Midbrain (tissue), 1 donor: ENCODE measurements at regions not wholly inside any gene's neighbourhood (a gene's known extent, or its start where the extent isn't known, plus 50 kb on each side); places are given as distances from the start of the nearest gene placed in this dataset.

Experiments used
- DNase-seq: peaks from one replicate; lab custom pipeline; 2025; lab: John Stamatoyannopoulos, UW

DNA sequence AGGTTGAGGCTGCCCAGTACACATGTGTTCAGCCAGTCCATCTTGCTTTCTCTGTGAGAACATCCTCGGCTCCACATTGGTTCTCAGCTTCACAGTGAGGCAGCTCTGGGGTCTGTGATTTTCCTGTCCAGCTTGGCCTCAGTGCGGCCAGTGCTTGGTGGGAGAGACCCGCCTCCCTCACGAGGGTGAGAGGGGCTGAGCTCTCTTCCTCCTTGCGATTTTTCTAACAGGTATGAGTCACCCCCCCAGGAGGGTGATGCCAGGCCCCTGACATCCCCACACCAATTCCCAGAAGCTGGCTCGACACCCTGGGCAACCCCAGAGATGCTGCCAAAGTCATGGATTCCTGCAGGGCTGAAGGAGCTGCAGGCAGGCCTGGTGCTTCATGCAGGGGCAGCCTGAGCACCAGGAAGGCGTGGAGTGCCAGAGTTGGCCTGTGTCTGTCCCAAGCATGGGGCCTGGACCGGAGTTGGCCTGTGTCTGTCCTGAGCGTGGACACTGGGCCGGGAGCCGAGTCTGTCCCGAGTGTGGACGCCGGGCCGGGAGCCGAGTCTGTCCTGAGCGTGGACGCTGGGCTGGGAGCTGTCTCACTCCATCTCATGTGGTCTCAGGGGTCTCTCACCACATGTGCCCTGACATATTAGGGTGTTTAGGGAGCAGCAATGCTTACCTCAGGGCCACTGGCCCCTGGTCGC is 408.6 kb upstream of the IRX4 start:
- DNase-seq: no peak

DNA sequence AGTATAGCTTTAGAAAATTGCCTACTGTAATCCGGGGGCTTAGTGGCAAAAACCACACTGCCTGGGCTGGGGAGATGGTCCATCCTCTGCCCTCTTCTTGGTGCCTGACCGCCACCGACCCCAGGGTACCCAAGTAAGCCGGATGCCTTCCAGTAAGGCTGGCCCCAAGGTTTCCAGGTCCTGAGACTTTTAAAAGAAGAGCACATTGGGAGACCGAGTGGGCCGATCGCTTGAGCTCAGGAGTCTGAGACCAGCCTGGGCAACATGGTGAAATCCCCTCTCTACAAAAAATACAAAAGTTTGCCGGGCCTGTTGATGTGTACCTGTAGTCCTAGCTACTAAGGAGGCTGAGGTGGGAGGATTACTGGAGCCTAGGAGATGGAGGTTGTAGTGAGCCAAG is 406.7 kb upstream of the IRX4 start:
- no peak for DNase-seq

DNA sequence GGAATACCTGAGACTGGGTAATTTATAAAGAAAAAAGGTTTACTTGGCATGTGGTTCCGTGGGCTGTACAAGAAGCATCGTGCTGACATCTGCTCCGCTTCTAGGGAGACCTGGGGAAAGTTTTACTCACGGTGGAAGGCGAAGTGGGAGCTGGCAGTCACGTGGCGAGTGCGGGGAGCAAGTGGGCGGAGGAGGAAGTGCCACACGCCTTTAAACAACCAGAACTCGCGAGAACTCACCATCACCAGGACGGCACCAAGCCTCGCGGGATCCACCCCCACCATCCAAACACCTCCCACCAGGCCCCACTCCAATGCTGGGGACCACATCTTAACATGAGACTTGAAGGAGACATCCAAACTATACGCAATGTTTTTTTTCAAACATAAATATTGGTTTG is 406.2 kb upstream of the IRX4 start:
- no peak for DNase-seq

DNA sequence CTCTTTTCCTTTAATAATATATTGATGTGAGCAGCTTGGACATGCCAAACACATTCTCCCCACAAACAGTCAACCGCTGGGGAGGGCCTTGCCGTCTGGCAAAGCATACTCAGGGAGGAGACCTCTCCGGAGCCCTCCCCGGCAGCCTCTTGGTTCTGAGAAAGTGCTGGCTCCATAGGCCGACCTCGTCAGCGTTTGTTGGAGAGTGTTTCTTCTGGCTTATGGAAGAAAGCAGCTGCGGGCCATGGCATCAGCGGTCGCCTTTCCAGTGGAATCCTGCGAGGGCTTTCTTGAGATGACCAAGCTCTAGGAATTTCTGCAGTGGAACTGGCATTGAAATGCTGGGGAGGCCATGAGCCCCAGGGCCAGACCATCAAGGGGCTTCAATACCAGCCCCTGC is 405.7 kb upstream of the IRX4 start:
- no peak for DNase-seq

DNA sequence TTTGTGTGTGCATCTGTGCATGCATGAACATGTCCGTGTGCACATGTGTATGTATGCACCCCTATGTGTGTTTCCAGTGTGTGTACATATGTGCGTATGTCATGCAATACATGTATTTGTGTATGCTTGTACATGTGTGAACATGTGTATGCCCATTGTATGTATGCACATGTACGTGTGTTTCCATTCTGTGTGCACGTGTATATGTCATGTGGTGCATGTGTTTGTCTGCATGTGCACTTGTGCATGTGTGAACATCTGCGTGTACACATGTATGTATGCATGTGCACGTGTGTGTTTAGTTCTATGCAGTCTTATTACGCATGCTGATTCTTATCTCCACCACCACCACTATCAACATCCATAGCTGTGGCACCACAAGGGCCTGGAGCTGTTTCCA is 403.5 kb upstream of the IRX4 start:
- DNase-seq: no peak

DNA sequence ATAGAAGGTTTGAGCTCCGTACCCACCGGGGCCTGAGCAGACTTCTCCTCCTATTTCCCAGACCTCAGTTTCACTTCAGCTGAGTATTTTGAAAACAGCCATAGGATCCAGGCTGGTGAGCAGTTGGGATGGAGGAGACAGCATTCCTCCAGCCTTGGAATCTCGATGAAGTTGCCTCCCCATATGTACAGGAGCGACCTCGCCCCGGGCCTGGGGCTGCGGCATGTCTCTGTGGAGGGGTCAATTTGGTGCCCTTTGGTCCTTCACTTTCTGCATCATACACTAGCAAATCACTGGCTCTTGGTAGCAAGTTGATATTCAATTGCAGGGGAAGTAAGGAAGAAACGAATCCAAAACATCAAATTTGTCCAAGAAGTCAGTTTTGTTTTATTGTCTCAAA is 402.0 kb upstream of the IRX4 start:
- no peak for DNase-seq

DNA sequence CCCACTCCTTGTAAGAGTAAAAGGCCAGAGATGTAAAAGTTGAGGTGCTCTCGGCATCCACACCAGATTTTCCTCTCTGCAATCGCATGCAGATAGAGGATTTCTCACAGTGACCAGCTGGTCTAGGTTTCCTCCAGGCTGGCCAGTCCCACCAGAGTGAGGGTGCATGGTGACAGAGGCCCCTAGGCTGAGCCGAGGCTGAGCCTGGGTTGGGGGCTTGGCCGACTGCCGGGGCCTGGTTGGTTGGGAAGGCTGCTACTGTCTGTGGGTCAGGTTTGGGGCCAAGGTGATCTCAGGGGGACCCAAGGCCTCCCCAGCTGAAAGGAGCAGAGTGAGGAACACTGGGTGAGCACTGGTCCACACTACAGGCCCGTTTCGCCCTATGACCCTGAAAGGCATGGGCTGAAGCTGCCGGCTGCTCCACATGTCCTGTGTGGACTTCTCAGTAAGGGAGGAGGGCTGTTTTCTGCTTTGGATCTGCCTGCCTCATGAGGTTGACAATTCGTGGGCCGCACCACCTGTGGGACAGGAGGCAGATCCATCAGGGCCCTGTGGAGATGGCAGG is 400.8 kb upstream of the IRX4 start:
- DNase-seq: no peak

DNA sequence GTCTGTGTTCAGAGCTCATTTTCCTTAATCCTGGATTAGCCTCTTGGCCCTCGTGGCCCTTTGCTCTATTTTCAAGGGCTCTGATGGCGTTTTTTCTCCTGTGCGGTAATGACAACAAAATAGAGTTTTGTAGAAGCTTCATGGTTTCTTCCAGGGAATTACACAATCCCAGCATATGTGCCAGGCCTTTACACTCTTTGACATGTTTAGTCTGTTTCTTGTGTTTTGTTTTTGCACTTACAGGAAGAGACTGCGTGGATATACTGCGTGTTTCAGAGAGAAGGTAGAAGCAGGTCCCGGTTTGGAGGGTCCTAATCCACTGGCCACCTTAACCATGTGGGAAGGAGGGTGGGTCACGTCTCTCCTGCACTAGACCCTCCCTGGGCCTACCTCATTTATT is 400.2 kb upstream of the IRX4 start:
- no peak for DNase-seq

DNA sequence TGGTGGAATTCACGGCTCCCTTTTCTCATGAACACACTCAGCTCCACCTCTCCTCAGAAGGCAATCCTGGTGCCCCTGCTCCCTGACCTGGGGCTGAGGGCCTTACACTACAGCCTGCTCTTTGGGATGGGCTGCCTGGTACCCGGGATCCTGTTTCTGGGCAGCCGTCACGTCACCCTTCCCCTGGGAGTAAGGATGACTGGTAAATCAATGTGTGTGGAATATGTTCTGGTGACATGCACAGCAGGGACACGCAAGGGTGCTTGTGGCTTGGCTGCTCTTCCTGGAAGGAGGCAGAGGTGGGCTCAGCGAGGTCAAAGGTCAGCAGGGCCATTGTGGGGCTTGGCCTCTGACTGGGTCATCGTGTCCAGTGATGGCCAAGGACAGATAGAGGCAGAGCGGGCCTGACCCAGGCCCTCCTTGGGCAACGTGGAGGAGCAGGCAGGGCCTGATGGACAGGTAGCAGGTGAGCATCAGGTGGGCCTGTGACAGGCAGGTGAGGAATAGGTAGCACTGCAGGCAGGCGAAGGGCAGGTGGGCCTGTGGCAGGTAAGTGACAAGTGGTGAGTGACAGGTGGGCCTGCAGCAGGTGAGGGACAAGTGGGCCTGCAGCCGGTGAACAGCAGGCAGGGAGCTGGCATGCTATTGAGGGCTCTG is 399.4 kb upstream of the IRX4 start:
- DNase-seq: no peak

DNA sequence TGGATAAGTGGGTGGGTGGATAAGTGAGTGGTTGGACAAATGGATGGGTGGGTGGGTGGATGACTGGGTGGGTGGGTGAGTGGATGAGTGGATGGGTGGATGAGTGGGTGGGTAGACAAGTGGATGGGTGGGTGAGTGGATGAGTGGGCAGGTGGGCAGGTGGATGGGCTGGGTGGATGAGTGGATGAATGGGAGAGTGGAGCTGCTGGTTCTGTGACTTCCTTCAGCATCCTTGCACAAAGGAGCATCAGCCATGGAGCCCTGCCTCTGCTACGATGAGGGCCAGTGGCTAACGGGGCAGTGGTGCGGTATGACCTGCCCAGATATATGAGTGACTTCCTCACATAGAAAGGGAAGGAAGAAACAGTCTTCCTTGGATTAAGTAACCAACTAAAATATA is 398.7 kb upstream of the IRX4 start:
- no peak for DNase-seq

DNA sequence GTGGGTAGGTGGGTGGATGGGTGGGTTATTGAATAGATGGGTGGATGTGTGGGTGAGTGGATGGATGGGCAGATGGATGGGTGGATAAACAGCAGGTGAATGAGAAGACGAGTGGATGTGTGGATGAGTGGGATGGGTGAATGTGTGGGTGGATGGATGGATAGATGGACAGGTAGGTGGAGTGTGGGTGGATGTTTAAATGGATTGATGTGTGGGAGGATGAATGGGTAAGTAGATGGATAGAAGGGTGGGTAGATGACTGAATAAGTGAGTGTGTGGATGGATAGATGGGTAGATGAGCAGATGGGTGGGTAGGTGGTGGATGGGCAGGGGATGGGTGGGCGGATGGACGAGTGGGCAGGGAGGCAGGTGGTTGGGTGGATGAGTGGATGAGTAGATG is 397.6 kb upstream of the IRX4 start:
- no peak for DNase-seq

DNA sequence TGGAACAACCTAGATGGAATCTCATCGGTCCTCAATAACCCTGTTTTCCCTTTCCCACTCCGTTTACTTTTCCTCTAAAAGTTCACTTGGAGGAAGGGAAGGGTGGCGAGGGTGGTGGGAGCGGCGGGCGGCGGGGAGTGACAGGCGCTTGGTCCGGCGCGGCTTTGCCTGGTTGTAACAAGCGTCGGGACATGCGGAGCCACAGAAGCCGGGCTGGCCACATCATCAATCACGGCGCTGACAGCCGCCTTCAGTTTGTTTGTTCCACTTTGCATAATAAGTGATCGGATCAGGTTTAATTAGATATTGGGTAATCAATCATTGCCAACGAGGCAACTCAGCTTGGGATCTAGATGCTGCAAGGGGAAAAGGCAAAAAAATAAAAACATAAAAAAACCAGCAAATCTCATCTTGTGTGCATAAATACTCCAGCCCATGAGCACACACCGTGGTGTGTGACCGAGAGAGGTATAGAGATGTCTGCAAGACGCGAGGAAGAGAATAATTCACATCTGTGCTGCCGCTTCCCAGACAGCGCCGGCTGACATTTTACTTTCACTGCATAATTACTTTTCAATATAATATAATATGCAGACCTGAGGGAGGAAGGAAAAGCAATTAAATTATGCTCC is 396.2 kb upstream of the IRX4 start:
- DNase-seq: no peak

DNA sequence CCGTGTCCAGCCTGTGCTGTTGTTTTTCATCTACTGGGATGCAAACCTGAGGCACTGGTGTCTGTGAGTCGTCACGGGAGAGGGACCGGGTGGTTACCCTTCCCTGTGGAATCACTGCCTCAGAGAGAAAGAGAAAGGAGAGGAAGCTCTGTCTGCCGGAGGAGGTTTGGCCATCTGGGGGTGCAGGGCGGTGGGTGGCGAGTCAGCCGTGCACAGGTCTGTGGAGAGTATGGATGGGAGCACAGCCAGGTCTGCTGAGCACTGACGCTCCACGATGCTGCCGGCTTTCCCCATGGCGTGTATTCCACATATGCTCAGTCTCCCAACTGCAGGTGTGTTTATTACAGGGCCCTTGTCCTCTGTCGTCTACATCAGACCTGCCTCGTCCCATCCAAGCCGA is 395.2 kb upstream of the IRX4 start:
- DNase-seq: no peak

DNA sequence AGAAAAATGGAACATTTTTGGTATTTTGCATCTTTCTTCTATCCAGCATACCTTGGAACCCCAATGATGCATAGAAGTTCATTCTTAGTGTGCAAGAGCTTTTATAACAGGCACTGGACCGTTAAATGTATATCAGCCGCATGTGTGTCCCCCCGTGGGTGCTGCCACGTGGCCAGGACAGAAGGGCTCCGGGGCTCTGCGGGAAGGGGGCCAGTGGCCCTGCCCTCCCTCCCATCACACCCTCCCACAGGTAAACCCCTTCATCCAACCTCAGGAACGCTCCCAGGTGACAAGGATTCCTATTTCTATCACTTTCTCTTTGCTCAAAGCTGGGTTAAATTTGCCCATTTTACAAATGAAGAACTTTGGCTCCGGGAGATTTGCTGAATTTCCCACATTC is 393.4 kb upstream of the IRX4 start:
- no peak for DNase-seq

DNA sequence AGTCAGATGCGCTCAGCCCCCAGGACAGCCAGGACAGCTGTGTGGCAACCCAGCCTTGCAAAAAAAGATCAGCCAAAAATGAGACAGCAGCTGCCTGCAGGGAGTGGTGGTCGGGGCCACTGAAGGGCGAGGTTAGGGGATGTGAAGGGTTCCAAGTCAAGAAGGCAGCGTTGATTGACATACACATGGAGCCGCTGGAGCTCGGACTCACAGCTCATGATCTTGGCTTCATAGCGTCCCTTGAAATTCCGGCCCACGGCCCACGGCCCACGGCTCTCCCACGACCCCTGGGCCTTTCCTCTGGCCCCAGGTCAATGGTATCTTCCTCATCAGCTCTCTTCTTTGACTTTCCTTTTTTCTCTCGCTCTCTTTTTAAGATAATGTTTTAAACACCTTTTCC is 390.0 kb upstream of the IRX4 start:
- DNase-seq: no peak

DNA sequence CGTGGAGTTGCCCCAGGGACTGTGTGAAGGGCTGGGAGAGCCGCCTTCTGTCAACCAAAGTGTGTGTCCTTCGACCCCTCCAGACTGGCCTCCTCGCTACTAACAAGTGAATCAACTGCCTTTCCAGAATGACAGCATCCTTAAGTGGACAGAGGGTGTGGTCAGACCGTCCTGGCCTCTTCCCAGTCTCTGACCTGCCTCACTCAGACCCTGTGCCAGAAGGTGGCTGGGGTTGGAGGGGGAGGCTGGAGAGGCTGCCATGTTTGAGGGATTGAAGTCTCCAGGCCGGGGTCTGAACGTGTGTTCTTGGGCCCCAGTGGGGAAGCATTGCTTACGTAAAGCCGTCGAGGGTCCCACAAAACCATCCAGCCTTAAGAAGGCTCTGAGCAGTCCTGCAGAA is 389.3 kb upstream of the IRX4 start:
- DNase-seq: no peak

DNA sequence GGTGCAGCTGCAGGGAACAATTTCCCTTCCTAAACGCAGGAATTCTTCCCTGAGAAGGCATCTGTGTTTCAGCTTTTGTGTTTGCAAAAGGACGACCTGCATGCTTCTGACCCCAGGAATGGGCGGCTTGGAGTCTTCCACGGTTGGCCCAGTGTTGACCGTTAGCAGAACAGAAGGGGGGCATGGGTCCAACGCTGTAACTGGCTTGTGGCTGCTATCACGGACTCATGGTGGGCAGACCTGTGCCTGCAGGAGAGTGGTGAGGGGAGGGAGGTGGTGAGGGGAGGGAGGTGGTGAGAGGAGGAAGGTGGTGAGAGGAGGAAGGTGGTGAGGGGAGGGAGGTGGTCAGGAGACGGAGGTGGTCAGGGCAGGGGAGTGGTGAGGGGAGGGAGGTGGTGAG is 388.6 kb upstream of the IRX4 start:
- no peak for DNase-seq

DNA sequence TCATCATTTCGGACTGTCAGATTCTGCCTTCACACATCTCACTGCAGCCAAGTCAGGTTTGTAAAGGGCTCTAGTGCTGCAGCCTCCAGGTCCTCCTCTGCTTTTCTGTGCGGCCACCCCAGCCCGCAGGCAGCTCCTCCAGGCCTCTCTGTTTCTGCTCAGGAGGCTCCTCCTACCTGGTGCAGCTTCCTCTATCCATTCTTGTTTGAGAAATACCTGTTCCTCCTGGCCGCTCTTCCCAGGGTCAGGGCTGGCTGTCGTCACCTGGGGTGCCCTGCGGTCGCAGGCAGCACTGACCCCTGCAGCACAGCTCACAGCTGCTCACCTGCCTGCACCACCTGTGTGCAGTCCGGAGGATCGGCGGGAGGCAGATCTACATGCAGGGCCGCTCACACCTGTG is 387.7 kb upstream of the IRX4 start:
- no peak for DNase-seq

DNA sequence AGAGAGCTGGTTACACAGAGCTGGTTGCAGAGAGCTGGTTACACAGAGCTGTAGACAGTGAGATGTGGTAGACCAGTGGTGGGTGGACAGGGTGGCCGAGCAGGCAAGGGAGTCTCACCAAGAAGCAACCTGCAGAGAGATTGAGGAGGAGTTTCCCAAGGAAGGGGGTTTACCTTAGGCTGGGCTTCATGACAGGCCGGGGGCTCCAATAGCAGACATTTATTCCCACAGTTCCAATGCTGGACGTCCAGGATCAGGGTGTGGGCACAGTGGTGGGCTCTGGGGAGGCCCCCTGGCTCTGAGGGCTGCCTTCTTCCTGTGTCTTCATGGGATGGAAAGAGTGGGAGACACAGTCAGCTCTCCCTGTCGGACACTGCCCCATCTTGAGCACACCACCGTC is 386.9 kb upstream of the IRX4 start:
- no peak for DNase-seq

DNA sequence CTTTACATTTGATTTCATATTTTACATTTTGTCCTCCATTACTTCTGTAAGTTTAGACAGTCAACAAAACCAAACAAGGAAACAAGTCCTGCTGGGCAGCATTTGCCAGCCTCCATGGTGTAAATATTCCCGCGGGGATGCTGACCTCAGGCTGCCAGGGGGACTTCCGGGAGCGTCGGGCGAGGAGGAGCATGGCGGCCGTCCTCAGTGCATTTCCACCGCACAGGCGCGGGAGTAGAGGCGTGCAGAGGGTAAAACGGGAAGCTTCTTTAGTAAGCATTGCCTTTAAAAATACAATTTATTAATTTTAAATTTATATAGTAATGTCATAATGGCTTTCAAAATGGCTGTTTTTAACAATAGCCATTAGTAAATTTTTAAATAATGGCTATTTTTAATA is 385.3 kb upstream of the IRX4 start:
- DNase-seq: no peak

DNA sequence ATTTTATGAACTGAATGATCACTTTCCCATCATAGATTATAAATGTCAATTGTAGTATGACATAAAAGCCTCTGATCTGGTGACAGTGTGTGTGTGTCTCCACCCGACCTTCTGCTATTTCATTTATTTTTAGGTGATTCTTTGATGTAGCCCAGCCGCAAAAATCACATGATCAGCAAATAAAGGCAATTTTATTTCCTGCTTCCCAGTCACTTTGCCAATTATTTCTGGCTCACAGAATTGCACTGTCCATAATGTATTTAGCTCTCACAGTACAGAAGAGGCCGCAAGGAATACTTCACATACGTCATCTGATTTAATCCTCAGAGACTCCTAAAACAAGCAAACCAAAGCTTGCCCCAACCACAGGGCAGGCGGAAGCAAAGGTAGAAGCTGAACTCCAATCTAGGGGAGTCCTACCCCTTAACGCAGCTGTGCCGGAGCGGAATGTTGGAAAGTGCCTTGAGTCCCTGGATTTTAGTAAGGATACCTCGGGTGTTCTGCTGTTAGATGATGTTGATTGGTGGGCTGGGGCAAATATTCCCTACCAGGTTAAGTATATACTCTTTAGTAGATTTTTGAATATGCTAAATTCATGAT is 384.0 kb upstream of the IRX4 start:
- DNase-seq: no peak

DNA sequence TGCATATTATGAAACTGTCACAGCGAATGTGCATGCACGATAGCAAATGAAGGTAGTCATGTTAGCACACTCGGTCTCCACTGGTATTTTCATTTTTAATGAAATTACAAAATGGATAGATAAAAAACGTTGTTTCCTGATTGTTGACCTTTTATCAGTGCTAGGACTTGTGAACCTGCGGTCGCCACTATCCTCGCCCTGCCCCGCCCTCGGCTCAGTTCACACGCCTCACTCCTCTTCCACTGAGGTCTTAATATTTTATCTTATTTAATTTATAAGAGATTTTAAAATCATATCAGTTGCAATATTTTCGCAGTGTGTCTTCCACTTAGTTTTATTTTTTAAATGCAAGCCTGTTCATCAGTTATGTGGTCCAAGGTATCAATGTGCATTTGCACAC is 382.6 kb upstream of the IRX4 start:
- no peak for DNase-seq

DNA sequence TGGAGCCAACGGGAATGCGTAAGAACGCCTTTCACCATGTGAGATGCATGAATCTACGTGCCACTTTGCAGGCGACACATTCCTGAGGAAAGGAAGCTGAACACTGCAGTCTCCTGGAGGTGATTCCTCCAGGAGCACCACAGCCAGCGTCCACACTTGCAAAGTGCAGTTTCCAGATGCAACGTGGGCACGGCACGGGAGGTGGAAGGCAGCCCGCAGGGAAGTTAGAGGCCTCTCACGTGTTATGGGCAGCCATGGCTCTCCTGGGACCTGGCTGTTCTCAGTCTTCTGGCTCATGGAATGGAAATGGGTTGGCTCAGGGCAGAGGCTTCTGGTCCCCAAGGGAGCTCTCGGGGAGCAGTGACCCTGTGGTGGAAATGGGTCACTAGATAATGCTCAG is 381.0 kb upstream of the IRX4 start:
- DNase-seq: no peak
